ENCODE measurements at regions not wholly inside any gene's neighbourhood (a gene's known extent, or its start where the extent isn't known, plus 50 kb on each side); places are given as distances from the start of the nearest gene placed in this dataset.
A peak's percentile ranks its signal among the peaks of the same experiment; 100 is the strongest.
"Not testable (repeated sequence)": the region's sequence is repeated elsewhere in the genome, so short reads cannot be mapped to it uniquely, and the experiment has no call there.

DNA sequence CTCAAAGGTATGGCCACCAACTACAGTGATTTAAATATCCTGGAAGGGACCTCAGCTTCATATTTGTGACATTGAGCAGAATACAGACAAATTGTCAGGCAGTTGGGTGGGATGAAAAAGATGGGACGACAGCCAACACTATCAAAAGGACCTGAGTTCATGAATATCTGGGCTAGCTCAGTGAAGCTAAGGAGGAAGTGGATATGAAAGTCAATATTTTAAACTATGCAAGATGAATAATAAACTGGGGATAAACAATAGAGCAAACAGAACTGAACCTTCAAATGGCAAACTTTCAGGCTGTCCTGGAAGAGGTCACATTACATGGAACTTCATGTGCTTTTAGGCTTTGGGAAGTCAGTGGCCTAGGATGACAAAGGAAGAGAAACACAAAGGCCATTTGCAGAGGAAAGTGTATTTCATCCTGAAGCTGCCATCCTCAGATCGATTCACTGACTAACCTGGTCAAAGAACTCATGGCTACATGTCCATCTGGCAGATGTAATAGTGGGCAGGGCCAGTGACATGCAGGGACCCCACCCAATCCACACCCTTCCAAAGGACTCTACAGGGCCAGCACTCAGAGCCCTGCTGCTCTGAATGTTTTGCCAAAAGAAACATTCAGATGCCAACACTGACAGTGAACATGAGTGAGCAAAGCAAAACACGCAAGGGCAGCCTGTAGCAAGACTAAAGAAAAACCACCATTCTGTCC lies 175.7 kb downstream of the ETAA1 start:
- DNase-seq = no peak

DNA sequence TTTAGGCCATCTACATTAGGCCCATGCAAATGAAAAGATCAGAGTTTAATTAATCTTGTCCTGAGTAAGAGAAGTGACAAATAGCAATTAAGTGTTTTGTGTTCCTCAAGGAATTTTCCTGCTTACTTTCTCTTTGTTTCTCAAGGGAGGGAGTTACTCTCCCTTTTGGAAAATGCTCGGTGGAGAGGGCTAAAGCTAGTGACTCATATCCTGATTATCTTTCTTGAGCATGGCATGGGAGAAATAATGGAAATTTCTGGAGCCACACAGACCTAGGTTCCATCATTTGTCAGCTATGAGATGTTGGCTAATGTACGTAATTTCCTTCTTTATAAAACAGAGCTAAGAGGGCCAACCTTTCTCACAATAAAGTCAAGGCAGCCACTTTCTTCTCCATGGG lies 177.1 kb downstream of the ETAA1 start:
- DNase-seq = no peak

DNA sequence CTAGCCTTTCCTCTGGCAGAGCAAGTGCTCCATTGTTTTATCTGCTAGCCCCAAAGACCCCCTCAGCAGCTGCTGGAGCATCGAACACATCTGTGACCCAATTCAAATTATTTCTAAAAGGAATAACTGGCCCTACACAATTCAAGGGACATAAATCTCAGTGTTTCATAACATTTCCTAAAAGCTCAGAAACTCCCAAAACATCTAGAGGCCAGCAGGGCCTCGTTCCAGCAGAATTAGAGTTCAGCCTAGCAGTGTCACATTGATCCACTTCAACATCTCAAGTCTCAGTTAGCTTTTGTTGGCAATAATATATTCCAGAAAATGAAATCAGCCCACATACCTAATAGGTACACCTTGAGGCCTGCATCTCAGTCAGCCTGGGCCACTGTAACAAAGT lies 179.1 kb downstream of the ETAA1 start:
- DNase-seq = no peak

DNA sequence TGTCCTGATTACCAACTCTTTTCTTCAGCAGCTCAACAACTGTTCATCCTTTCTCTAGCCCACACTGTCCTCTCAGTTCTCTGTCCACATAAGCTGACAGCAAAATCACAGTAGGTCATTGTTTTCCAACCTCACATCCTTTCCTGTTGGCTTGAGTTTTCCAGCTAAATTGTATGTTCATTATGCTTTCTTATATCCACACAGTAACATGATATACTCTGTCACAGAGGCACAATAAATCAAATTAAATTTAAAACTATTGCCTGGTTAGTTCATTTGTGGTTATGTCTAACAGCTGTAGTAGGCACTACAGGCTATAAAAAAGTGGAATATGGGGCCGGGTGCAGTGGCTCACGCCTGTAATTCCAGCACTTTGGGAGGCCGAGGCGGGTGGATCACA lies 179.9 kb downstream of the ETAA1 start:
- DNase-seq = no peak

DNA sequence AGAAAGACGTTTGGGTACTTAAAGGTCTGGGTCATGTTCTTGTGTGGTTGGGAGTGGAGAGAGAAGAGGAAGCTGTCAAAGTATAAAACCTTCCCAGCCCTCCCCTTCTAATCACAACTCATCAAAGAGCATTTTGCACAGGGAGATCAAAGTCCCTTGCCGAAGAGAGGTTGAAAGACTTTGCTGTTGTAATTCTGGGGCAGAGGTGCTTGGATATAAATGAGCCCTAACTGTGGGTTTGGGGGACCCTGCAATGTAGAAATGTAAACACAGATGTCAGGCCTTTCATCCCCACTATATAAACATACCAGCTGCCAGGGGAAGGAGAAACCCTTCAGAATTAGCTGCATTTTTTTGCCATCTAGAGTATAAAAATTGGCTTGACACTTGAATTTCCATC lies 182.1 kb downstream of the ETAA1 start:
- DNase-seq = peak; percentile 18

DNA sequence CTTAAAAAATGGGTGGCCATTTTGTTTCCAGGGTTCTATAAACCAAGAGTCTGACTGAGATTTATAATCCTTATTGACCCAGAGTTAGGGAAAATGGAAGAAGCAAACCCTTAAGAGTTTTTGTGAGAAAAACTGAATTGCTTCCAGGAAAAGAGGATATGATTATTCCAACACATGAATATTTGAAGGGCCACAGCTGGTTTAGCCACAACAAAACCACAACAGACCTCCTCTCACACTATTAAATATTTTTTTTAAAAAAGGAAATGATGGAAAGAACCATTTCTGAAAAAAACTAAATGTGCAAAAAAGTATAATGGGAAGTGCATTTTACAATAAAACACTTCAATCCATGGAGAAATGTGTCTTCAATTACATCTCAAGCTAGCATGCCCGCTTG lies 182.7 kb downstream of the ETAA1 start:
- no peak for DNase-seq

DNA sequence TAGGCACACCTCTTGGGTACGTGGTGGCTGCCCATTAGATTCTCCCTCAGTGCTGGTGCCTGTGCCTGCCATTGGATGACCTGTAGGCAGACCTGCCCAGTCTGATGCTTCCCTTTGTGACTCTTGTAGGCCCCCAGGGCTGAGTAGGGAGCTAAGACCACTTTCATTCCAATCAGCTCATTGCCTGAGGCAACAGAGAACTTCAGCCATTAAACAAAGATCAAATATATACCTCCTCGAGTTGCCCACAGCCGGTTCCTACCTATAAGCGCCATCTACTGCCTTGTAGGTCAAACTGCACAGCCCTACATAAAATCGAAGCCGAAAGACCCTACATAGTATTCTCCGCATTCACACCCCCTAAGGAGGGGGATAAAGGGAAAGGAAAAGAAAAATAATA lies 184.6 kb downstream of the ETAA1 start:
- DNase-seq = peak; percentile 17

DNA sequence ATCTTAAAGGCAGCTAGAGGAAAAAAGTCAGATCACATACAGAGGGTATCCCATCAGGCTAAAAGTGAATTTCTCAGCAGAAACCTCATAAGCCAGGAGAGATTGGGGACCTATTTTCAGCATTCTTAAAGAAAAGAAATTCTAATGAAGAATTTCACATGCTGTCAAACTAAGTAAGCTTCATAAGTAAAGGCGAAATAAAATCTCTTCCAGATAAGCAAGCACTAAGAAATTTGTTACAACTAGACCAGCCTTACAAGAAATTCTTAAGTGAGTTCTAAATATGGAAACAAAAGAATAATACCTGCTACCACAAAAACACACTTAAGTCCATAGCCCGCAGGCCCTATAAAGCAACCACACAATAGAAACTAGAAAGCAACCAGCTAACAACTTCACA lies 186.1 kb downstream of the ETAA1 start:
- DNase-seq = no peak

DNA sequence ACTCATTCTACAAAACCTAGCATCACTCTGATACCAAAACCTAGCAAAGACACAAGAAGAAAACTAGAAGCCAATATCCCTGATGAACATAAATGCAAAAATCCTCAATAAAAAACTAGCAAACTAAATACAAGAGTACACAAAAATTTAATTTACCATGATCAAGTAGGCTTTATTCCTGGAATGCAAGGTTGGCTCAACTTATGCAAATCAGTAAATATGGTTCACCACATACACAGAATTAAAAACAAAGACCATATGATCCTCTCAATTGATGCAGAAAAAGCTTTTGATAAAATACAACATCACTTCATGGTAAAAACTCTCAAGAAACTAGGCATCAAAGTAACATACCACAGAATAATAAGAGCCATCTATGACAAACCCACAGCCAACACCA lies 188.3 kb downstream of the ETAA1 start:
- no peak for DNase-seq

DNA sequence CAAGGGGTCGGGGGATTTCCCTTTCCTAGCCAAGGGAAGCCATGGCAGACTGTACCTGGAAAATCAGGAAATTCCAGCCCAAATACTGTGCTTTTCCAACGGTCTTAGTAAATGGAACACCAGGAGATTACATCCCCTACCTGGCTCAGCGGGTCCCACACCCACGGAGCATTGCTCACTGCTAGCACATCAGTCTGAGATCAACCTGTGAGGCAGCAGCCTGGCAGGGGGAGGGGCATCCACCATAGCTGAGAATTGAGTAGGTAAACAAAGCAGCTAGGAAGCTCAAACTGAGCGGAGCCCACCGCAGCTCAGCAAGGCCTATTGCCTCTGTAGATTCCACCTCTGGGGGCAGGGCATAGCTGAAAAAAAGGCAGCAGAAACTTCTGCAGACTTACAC lies 192.0 kb downstream of the ETAA1 start:
- DNase-seq = not testable (repeated sequence)

DNA sequence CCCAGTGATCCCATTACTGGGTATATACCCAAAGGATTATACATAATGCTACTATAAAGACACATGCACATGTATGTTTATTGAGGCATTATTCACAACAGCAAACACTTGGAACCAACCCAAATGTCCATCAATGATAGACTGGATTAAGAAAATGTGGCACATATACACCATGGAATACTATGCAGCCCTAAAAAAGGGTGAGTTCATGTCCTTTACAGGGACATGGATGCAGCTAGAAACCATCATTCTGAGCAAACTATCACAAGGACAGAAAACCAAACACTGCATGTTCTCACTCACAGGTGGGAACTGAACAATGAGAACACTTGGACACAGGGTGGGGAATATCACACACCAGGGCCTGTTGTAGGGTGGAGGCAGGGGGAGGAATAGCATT lies 197.4 kb downstream of the ETAA1 start:
- not testable (repeated sequence) for DNase-seq

DNA sequence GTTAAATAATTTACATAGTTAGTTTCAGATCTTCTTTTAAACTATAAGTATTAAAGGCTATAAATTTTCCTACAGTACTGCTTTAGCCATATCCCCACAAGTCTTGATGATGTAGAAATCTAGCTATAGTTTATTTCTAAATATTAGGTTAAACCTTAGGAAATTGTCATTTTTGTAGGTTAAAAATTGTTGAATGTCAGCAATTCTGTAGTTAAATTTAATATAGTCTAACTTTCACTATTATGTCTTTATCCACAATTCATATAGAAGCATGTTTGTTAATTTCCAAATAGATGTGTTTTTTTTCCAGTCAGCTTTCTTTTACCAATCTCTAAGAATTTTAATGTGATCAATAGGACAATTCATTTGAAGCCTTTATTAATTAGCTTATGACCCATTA lies 199.7 kb downstream of the ETAA1 start:
- DNase-seq = no peak

DNA sequence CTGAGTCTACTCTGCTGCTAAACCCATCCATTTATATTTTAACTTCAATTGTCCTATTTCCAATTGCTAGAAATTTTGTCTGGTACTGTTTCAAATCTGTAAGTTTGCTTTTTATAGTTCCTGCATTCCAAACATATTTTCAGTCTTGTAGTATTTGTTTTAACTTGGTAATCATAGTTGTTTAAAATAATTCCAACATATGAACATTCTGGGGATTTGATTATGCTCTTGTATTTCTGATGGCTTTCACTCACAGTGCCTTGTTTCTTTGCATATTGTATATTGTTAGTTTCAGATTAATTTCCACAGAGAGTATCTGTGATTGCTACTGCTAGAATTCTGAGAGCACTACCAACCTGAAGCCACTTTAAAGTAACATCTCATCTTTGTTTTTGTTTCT lies 202.4 kb downstream of the ETAA1 start:
- no peak for DNase-seq

DNA sequence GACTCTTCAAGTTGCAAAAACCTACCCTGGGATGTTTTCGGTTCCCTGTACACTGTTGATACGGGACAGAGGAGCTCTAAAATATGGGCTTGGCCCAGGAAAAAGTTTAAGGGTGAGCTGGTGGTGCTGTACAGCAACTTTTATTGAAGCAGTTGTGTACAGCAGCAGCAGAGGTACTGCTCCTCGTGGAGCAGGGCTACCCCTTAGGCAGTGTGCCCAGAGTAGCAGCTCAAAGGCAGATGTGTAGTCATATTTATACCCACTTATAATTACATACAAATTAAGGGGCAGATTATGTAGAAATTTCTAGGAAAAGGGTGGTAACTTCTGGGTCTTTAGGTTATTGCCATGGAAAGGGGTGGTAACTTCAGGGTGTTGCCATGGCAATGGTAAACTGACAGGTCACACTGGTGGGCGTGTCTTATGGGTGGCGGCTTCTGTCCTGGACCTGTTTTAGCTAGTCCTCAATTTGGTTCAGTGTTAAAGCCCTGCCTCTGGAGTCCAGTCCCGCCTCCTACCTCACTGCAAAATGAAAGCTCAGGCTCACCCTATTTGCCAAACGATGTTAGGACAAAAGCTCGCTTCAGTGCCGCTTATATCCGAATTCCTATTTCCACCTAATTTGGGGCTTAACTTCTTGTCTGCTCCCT lies 203.2 kb downstream of the ETAA1 start:
- DNase-seq = peak; percentile 12

DNA sequence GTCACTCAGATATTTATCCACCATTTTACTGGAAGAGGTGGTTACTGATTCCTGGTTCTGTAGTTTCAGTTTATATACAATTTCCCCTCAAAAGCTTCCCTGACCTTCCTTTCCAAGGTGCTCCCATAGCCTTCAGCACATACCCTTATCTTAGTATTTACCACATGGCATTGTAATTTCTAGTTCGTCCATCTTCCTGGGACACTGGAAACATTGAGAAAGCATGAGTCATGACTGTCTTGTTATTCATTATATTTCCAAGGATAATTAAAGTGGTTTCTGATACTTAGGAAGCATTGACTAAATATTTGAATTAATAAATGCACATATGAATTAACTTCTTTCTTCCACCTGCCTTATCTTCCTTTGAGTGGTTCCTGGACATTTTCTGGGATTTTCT lies 203.8 kb downstream of the ETAA1 start:
- no peak for DNase-seq

DNA sequence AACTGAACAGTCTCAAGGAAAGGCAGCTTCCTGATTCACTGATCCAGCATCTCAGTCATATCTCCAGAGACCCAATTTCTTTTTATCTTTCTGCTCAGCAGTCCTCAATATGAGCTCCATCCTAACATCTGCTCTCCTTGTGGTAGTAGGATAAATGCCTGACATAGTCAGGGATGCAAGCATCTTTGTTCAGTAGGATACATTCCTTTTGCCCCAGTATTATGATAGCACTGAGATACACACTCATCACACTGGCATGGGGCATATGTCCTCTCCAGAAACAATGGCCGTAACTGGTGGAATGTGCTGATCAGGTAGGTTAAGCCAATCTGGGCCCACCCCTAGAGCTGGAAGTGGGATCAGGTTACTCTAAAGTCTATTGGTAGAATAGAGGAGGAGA lies 207.2 kb downstream of the ETAA1 start:
- no peak for DNase-seq

DNA sequence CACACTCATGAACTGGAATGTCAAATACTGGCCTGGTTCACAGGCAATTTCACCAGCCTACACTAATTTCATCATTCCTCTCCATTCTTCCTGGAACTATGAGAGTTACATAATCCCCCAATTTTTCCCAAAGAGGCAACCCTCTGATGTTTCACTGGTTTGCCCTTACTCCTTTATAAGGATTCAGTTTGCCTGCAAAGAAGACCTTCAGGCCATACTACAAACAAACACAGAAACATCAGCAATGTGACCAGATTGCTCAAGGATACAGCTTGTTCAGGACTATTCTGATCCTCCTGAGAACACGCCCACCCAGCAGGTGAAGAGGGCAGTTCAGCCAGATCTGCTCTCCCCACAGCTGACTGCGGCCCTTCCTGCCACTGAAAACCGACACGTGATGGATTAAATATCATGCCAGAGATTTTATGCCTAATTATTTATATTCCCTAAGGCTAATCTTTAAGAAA lies 215.5 kb downstream of the ETAA1 start:
- DNase-seq = no peak

DNA sequence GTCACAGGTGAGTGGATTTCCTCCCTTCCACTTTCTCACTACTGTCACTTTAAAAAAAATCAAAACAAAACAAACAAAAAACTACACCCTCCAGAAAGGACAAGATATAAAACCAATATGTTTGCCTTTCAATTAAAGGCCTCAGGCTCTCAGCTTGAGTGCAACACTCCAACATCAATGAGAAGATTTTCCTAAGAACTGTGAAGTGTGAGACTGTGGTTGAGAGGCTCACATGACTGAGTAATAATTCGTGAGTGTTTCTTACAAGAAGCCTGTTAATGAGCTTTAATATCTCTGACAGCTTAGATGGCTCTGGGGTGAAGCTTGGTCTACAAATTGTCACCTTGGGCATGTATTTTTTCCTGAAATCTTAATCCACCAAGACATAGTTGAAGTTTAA lies 216.1 kb downstream of the ETAA1 start:
- no peak for DNase-seq

DNA sequence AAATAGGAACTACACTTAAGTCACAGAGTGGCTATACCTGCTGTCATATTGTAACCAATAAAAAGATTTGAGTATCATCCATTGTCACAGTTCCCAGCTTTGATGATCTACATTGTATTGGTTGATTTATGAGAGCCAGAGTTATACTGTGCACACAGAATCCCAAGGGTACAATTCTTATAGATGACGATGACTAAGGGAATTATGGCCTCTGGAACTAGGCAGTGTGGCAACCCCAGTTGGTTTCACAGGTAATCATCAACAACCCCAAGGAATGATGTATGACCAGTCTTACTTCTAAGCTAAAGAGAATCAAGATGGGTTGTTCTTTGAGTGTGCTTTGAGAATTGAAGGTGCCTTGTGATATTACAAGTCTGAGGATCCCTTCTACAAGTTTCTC lies 217.3 kb downstream of the ETAA1 start:
- no peak for DNase-seq

DNA sequence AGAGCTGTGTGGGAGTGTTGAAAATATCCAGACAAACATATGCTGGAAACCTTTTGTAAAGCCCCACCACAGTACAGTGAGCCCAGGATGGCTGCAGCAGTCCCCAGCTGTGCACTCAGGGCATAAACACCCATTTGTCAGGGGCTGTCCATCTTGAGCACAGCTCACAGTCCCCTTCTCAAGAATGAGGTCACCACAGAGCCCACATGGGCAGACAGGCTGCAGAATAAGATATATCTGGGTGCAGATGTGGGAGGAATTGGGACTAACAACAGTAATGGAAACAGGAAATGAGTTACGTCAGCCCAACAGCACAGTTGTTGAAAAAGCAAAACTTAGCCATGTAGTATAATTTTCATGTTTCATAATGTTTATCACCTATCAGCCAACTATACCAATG lies 219.6 kb downstream of the ETAA1 start:
- peak; percentile 63 for DNase-seq

DNA sequence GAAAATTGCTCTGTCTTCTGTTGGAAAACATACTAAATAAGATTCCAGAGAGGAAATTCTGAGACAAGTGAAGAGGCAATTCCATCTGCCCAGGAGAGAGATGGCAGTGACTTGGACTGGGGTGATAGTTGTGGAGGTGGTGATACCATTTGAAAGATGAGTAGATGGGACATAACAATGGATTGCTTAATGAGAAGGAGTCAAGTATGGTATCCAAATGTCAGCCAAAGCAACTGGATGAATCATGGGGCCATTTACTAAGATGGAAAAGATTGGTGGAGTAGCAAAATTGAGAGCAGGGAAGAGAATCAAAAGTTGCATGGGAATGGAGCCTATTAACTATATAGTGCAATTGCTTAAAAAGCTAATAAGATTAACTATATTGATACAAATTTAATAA lies 222.1 kb downstream of the ETAA1 start:
- no peak for DNase-seq

DNA sequence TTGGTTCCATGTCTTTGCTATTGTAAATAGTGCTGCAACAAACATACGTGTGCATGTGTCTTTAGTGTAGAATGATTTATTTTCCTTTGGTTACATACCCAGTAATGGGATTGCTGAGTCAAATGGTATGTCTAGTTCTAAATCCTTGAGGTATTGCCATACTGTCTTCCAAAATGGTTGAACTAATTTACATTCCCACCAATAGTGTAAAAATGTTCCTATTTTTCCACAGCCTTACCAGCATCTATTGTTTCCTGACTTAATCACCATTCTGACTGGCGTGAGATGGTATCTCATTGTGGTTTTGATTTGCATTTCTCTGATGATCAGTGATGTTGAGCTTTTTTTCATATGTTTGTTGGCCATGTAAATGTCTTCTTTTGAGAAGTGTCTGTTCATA lies 226.6 kb downstream of the ETAA1 start:
- not testable (repeated sequence) for DNase-seq

DNA sequence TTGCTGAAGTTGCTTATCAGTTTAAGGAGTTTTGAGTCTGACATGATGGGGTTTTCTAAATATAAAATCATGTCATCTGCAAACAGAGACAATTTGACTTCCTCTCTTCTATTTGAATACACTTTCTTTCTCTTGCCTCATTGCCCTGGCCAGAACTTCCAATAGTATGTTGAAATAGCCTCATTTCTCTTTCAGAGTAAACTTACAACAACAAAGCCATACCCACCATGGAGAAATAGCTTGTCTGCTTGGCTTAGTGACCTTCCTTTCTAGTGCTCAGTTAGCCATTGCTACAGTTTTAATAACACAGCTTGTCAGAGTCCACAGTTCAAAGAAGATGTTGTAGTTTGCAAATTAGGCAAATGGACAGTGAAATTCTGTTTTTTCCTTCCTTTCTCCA lies 228.0 kb downstream of the ETAA1 start:
- DNase-seq = peak; percentile 25

DNA sequence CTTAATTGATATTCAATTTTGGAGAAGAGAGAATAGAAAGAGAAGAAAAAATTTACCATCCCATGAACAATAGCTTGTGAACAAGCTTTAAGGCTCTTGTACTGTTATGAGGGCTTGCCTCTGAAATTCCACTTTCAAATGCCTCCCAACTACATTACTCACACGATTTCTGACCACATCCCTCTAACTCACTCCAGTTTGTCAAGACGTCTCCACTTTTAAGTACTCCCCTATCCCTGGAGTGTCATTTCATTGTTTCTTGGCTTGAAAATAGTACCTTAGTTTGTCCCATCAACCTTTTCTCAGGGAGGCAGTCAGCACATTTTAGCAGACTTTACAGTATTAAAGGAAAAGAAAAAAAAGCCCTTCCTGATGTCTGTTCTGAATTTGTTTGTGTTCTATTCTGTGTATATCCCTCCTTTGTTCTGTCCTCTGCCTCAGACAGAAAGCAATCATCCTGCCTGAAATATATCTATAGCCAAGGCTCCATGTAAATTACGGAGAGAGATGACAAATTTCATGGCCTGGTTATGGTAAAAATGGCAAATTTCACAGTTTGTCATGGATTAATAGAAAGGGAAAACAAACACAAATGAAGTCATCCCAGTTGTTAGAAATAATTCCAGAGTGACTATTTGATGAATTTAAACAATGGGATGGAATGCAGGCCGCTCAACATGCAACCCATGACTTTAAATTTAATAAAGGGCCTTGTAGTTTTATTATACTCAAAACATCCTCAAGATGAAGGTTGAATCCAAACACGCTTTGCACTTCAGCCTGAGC lies 228.8 kb downstream of the ETAA1 start:
- DNase-seq = no peak
